ENCODE measurements at regions not wholly inside any gene's neighbourhood (a gene's known extent, or its start where the extent isn't known, plus 50 kb on each side); places are given as distances from the start of the nearest gene placed in this dataset.
"Not testable (repeated sequence)": the region's sequence is repeated elsewhere in the genome, so short reads cannot be mapped to it uniquely, and the experiment has no call there.

DNA sequence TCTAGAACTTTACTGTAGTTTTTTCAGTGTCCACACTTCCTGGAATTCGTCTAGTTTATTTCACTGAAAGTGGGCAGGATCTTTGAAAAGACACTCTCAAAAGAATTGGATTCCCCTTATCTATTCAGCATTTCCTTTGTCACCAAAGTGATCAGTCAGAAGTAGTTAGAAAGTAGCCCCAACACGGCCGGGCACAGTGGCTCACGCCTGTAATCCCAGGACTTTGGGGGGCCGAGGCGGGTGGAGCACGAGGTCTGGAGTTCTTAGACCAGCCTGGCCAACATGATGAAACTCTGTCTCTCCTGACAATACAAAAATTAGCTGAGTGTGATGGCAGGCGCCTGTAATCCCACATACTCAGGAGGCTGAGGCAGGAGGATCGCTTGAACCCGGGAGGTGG, 69.0 kb upstream of the KMT2C start:
- in situ Hi-C loops (cut with HindIII; ENCODE audit: low sequenced_read_pairs), result no loop called here

- in situ Hi-C loops (cut with HindIII; ENCODE audit: low sequenced_read_pairs), result no loop called here
These were observed 68.6 kb upstream of the KMT2C start for GRCh38 chr7:152504367-152504766.

- in situ Hi-C loops (cut with HindIII; ENCODE audit: low sequenced_read_pairs), result no loop called here
These were observed 67.3 kb upstream of the KMT2C start for GRCh38 chr7:152502813-152503790.

GRCh38 chr7:152501506-152501905, 65.7 kb upstream of the KMT2C start:
- in situ Hi-C loops (cut with HindIII; ENCODE audit: low sequenced_read_pairs), result no loop called here

DNA sequence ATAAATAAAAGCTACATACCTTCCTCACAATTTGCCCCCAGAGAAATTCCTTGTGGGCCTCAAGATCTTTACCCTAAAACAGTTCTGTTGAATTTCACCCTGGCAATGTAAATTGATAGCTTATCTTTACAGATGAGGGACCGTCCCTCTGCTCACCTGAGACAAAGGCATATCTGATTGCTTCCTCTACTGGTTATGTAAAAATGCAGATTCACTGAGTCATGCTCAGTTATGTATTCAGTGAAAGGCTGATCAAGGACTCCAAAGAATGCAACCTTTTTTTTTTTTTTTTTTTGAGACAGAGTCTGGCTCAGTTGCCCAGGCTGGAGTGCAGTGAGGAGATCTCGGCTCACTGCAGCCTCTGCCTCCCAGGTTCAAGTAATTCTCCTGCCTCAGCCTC, 64.2 kb upstream of the KMT2C start:
- in situ Hi-C loops (cut with HindIII; ENCODE audit: low sequenced_read_pairs), result not testable (repeated sequence)

GRCh38 chr7:152495867-152496266, 60.1 kb upstream of the KMT2C start:
- in situ Hi-C loops (cut with HindIII; ENCODE audit: low sequenced_read_pairs), result no loop called here

DNA sequence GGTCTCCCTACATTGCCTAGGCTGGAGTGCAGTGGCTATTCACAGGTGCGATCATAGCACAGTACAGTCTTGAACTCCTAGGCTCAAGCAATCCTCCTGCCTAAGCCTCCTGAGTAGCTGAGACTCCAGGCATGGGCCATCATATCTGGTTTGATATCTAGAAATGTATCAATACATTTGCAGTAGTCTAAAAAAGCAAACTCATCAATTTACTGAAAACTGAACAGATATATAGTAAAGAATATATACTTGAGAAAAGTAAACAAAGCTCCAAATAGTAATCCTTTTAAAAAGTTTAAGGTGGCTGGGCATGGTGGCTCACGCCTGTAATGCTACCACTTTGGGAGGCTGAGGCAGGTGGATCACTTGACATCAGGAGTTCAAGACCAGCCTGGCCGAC, 57.1 kb upstream of the KMT2C start:
- in situ Hi-C loops (cut with HindIII; ENCODE audit: low sequenced_read_pairs), result no loop called here

- in situ Hi-C loops (cut with HindIII; ENCODE audit: low sequenced_read_pairs), result no loop called here
These were observed 53.2 kb upstream of the KMT2C start for GRCh38 chr7:152489044-152489443.

GRCh38 chr7:152486968-152487367, 51.2 kb upstream of the KMT2C start:
- in situ Hi-C loops (cut with HindIII; ENCODE audit: low sequenced_read_pairs), result no loop called here

- in situ Hi-C loops (cut with HindIII; ENCODE audit: low sequenced_read_pairs), result no loop called here
These were observed 50.0 kb upstream of the KMT2C start for GRCh38 chr7:152485826-152486225.

All from endothelial cell of hepatic sinusoid (primary cell).